ENCODE measurements at regions not wholly inside any gene's neighbourhood (a gene's known extent, or its start where the extent isn't known, plus 50 kb on each side); places are given as distances from the start of the nearest gene placed in this dataset.

DNA sequence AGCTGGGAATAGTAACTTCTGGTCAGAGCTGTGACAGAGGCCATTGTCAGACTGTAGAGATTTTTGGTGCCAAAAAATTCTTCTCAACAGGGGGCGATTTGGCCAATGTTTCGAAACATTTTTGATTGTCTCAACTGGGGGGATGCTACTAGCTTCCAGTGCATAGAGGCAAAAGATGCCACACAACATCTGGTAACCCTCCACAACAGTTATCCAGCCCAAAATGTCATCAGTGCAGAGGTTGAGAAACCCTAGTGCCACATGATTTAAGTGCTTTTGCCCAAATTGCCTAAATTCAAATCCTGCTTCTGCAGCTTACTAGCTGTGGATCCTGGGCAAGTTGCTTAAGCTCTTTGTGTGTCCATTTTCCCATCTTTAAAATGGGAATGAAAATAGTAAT is 71.9 kb downstream of the FZD1 start:
- TF ChIP-seq ZNF274 (IDR thresholded peaks at IDR 0.05; ENCODE audit: low read depth, low read length) (no peak), YY1 (IDR thresholded peaks at IDR 0.05; ENCODE audit: insufficient read depth, insufficient read length) (no peak), SUZ12 (IDR thresholded peaks at IDR 0.05; ENCODE audit: extremely low read depth, insufficient read depth, insufficient read length) (no peak)
